GM12878 (cell line): ENCODE measurements at regions not wholly inside any gene's neighbourhood (a gene's known extent, or its start where the extent isn't known, plus 50 kb on each side); places are given as distances from the start of the nearest gene placed in this dataset.

ENCODE experiments used
- ATAC-seq: fragments of 200-7000 bp; cut with Tn5 transposase; 3 replicates; pipeline ENCODE4 v1.9.1; 2020; ENCODE audit warnings: mild to moderate bottlenecking, moderate library complexity
- BruUV-seq: library from RNA; stranded (reverse); fragments of 400-500 nt; replicated peaks from 2 replicates; lab custom pipeline; 2021; lab: Mats Ljungman, UMichigan
- CTCF ChIA-PET: fragments of 300-600 bp; sonication (Branson Sonifier 250); formaldehyde crosslinking; extraction: SDS; loops from one replicate; lab custom pipeline; 2021; ENCODE audit warnings: inconsistent platforms; lab: Yijun Ruan, JAX
- POLR2A ChIA-PET: fragments of 350-600 bp; formaldehyde crosslinking; extraction: SDS; loops from one replicate; lab custom pipeline; 2021; ENCODE audit warnings: inconsistent platforms; lab: Charles Lee
- RAD21 ChIA-PET: fragments of 300-600 bp; sonication (Branson Sonifier 250); formaldehyde crosslinking; loops from one replicate; lab custom pipeline; 2023; ENCODE audit warnings: antibody characterized with exemption; ENCODE audit not compliant: unreplicated experiment; lab: Charles Lee
- SMC1A ChIA-PET: fragments of 300-600 bp; sonication (Branson Sonifier 250); formaldehyde crosslinking; loops from one replicate; lab custom pipeline; 2023; ENCODE audit not compliant: unreplicated experiment, uncharacterized antibody; lab: Charles Lee
- DNase-seq: peaks from one replicate; pipeline ENCODE4 v3.0.0-alpha.2; 2011; ENCODE audit warnings: low read depth, low spot score
- FAIRE-seq: peaks from 3 replicates; lab custom pipeline; 2011; peaks lifted over from hg19 to GRCh38; lab: Jason Lieb, UNC
- H2AFZ ChIP-seq: 2 replicates; pipeline ENCODE4 v1.6.0; 2011; ENCODE audit warnings: low read depth, low read length, control low read depth; ENCODE audit not compliant: control insufficient read depth
- H3K27ac ChIP-seq: 2 replicates; pipeline ENCODE4 v1.5.1; 2011; ENCODE audit warnings: control low read depth; ENCODE audit not compliant: control insufficient read depth, insufficient read depth
- H3K27me3 ChIP-seq, 2 experiments: replicated peaks in 1 of 2; 2 replicates each; pipeline versions ENCODE4 v1.6.0 to v1.6.1; 2011; ENCODE audit warnings: low read length in 1 of 2; ENCODE audit not compliant: control insufficient read depth in 2 of 2, insufficient read depth in 2 of 2
- H3K36me3 ChIP-seq, 2 experiments: 2 replicates each; pipeline ENCODE4 v1.5.1; 2011; ENCODE audit warnings: low read length in 1 of 2; ENCODE audit not compliant: control insufficient read depth in 2 of 2, insufficient read depth in 2 of 2
- H3K4me1 ChIP-seq: 2 replicates; pipeline ENCODE4 v1.6.1; 2011; ENCODE audit warnings: mild to moderate bottlenecking, low read length, moderate library complexity, mixed read lengths; ENCODE audit not compliant: control insufficient read depth, insufficient read depth
- H3K4me2 ChIP-seq: 2 replicates; pipeline ENCODE4 v1.6.0; 2011; ENCODE audit warnings: control low read depth; ENCODE audit not compliant: control insufficient read depth, insufficient read depth
- H3K4me3 ChIP-seq: fragments of 200-600 bp; sonication (generic); 2 replicates; pipeline ENCODE4 v1.5.1; 2016
- H3K79me2 ChIP-seq: 2 replicates; pipeline ENCODE4 v1.6.0; 2011; ENCODE audit warnings: low read length; ENCODE audit not compliant: control insufficient read depth, insufficient read depth
- H3K9ac ChIP-seq: 2 replicates; pipeline ENCODE4 v1.8.0; 2011; ENCODE audit warnings: low read length, control low read depth, mixed read lengths; ENCODE audit not compliant: control insufficient read depth, insufficient read depth
- H3K9me3 ChIP-seq: replicated peaks from 3 replicates; pipeline ENCODE4 v1.5.1; 2011; ENCODE audit warnings: mild to moderate bottlenecking, low read length; ENCODE audit not compliant: control insufficient read depth, insufficient read depth
- H4K20me1 ChIP-seq: 2 replicates; pipeline ENCODE4 v1.6.0; 2011; ENCODE audit not compliant: control insufficient read depth, insufficient read depth
- ELK1 ChIP-seq: IDR thresholded peaks from 2 replicates; pipeline ENCODE4 v1.6.1; 2012; ENCODE audit warnings: low read depth, low read length, improper control_type of control experiment
- GABPA ChIP-seq: IDR thresholded peaks from 2 replicates; pipeline ENCODE4 v1.6.1; 2014; ENCODE audit warnings: antibody characterized with exemption, low read depth, mild to moderate bottlenecking, inconsistent platforms
- HDAC2 ChIP-seq: fragments of 200-600 bp; sonication (generic); IDR thresholded peaks from 2 replicates; pipeline ENCODE4 v1.6.1; 2017
- IRF3 ChIP-seq: fragments of 450-650 bp; IDR thresholded peaks from 2 replicates; pipeline ENCODE4 v1.6.1; 2014; ENCODE audit warnings: mild to moderate bottlenecking
- MYB ChIP-seq: fragments of 150-350 bp; IDR thresholded peaks from 2 replicates; pipeline ENCODE4 v1.6.1; 2014; ENCODE audit warnings: mild to moderate bottlenecking, low read depth, low read length, borderline replicate concordance
- NFXL1 ChIP-seq: fragments of 450-650 bp; IDR thresholded peaks from 2 replicates; pipeline ENCODE4 v1.6.1; 2017; ENCODE audit warnings: antibody characterized with exemption, mild to moderate bottlenecking, borderline replicate concordance
- RBBP5 ChIP-seq: fragments of 200-600 bp; sonication (generic); conservative IDR thresholded peaks from 2 replicates; pipeline ENCODE4 v1.6.1; 2016
- RELA ChIP-seq: fragments of 450-650 bp; IDR thresholded peaks from 2 replicates; pipeline ENCODE4 v1.8.0; 2014; ENCODE audit warnings: borderline replicate concordance; ENCODE audit not compliant: partially characterized antibody
- RUNX3 ChIP-seq: IDR thresholded peaks from 2 replicates; pipeline ENCODE4 v1.6.1; 2012; ENCODE audit warnings: low read length, inconsistent platforms
- SKIL ChIP-seq: fragments of 450-650 bp; IDR thresholded peaks from 2 replicates; pipeline ENCODE4 v1.6.1; 2017; ENCODE audit warnings: mild to moderate bottlenecking, low read depth, inconsistent platforms; ENCODE audit not compliant: poor library complexity, severe bottlenecking
- SMAD1 ChIP-seq: fragments of 450-650 bp; IDR thresholded peaks from 2 replicates; pipeline ENCODE4 v1.6.1; 2018; ENCODE audit warnings: mild to moderate bottlenecking, low read depth; ENCODE audit not compliant: partially characterized antibody
- STAT1 ChIP-seq: fragments of 450-650 bp; conservative IDR thresholded peaks from 2 replicates; pipeline ENCODE4 v1.6.1; 2014; ENCODE audit warnings: antibody characterized with exemption, mild to moderate bottlenecking
- TARDBP ChIP-seq: IDR thresholded peaks from 2 replicates; pipeline ENCODE4 v1.6.1; 2016; ENCODE audit warnings: borderline replicate concordance
- ZNF207 ChIP-seq: fragments of 450-650 bp; IDR thresholded peaks from 2 replicates; pipeline ENCODE4 v1.6.1; 2014; ENCODE audit warnings: antibody characterized with exemption, mild to moderate bottlenecking, borderline replicate concordance
- WGBS: methylation state at CpG from one replicate; pipeline ENCODE4 v1.1.6; 2016; ENCODE audit warnings: low lambda C conversion rate; ENCODE audit not compliant: insufficient replicate concordance, insufficient coverage; ENCODE audit errors: missing lambda C conversion rate; 5-methylcytosine and 5-hydroxymethylcytosine counted together
- in situ Hi-C: fragments of 300-500 bp; cut with MboI; formaldehyde crosslinking; loops from 9 replicates; pipeline ENCODE4 v1.14.3; 2018; ENCODE audit warnings: mixed read lengths
- intact Hi-C: fragments of 100-400 bp; cut with micrococcal nuclease; formaldehyde crosslinking; loops from one replicate; pipeline ENCODE4 v1.14.2; 2022; ENCODE audit not compliant: unreplicated experiment

GRCh38 chrX:39302838-39303237 lies 501.6 kb downstream of the MID1IP1 start:
- no peak for FAIRE-seq
- DNase-seq, result no peak
- Histone ChIP-seq H3K27ac (no peak overlapping the region), H3K9me3 (peaks cover 9% of the 10 kb centered on the region; the same call in 2 of the 3 replicates), H3K4me1 (no peaks in the 10 kb centered on the region), H3K4me2 (no peak overlapping the region), H3K27me3 (no peaks in the 10 kb centered on the region), H2AFZ (no peak overlapping the region), H3K36me3 (no peaks in the 10 kb centered on the region), H3K79me2 (no peaks in the 10 kb centered on the region), H4K20me1 (no peaks in the 10 kb centered on the region), H3K4me3 (no peak overlapping the region), H3K9ac (no peak overlapping the region)
- WGBS, result 31% methylated on average over 1 of the region's 1 CpG
- no peak for ATAC-seq
- ChIA-PET CTCF (no interaction called here), SMC1A (no interaction called here), POLR2A (no interaction called here), RAD21 (no interaction called here)
- TF ChIP-seq NFXL1 (no peak), SMAD1 (no peak), ELK1 (no peak), MYB (no peak), GABPA (no peak), HDAC2 (no peak), IRF3 (no peak), SKIL (no peak), TARDBP (no peak), RBBP5 (no peak), RUNX3 (no peak), STAT1 (no peak), ZNF207 (no peak), RELA (no peak)
- no TSS peak for BruUV-seq
- intact Hi-C loops, result no loop called here
- in situ Hi-C loops, result no loop called here
